ENCODE measurements at regions not wholly inside any gene's neighbourhood (a gene's known extent, or its start where the extent isn't known, plus 50 kb on each side); places are given as distances from the start of the nearest gene placed in this dataset.

- Mint-ChIP-seq H3K36me3 (peaks cover 0 to 1% of the 10 kb centered on the region in 2 donors), H3K27ac (no peak overlapping the region), H3K9me3 (peaks cover 0 to 18% (median 5%) of the 10 kb centered on the region in 8 donors), H3K4me3 (no peak overlapping the region), H3K4me1 (peaks cover 5 to 17% (median 11%) of the 10 kb centered on the region in 4 donors), H3K27me3 (no peaks in the 10 kb centered on the region)
- Histone ChIP-seq H3K36me3 (ENCODE audit: insufficient read depth, low read length) (no peaks in the 10 kb centered on the region), H3K4me1 (ENCODE audit: insufficient read depth, low read length) (no peaks in the 10 kb centered on the region), H3K27ac (ENCODE audit: low read depth, low read length) (no peak overlapping the region), H3K9me3 (ENCODE audit: control insufficient read depth in 1 of 2, low read length in 2 of 2) (peaks cover 0 to 7% of the 10 kb centered on the region in 2 donors), H3K27me3 (ENCODE audit: insufficient read depth, low read length) (no peaks in the 10 kb centered on the region), H3K4me3 (ENCODE audit: low read length in 2 of 2) (no peak overlapping the region)
- POLR2A ChIA-PET (ENCODE audit: partially characterized antibody) = interaction anchor here (0.6 to 5.9 kb wide), 36 partner anchors 10 to 1452 kb away, joined by 3 to 207 read pairs (median 6); partner anchors contain the start of genes AARSD1, ARL4D, BECN1 and DHX8
- CTCF ChIA-PET (ENCODE audit: partially characterized antibody) = interaction anchor here (0.7 to 9.7 kb wide), 9 partner anchors 10 to 1401 kb away, joined by 3 to 208 read pairs (median 6); partner anchors contain the start of genes DHX8 and TMEM106A
- DNase-seq = no peak
- intact Hi-C loops (cut with micrococcal nuclease) = loop anchor here (1.0 to 2.0 kb wide), 4 partner anchors 23 to 145 kb away; partner anchors contain the start of gene NBR1
Measured at GRCh38 chr17:43315858-43316521, 82.2 kb upstream of the RNU2-1 start.

DNA sequence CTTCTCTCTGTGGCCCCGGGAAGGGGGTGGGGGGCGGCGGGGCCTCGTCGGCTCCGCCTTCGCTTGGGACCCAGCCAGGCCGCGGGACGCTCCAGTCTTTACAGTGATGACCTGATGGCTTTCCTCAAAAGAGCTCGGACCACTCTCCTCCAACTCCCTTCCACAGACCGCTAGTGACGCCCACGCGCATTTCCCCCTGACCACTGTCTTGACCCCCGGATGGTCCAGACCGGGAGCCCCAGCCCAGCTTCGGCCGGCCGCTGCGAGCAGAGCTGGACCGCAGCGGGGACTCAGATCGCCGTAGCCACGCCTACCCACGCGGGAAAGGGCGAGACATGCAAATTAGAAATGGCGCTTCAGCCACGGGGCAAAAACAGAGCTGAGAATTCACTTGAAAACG, 81.6 kb upstream of the RNU2-1 start:
- POLR2A ChIA-PET (ENCODE audit: partially characterized antibody) = interaction anchor here (0.9 to 5.9 kb wide), 31 partner anchors 10 to 1451 kb away, joined by 3 to 207 read pairs (median 9); partner anchors contain the start of genes AARSD1, ARL4D, BECN1 and DHX8
- Histone ChIP-seq H3K27me3 (ENCODE audit: insufficient read depth, low read length) (no peaks in the 10 kb centered on the region), H3K36me3 (ENCODE audit: insufficient read depth, low read length) (no peaks in the 10 kb centered on the region), H3K4me1 (ENCODE audit: insufficient read depth, low read length) (no peaks in the 10 kb centered on the region), H3K9me3 (ENCODE audit: control insufficient read depth in 1 of 2, low read length in 2 of 2) (peaks cover 0 to 7% of the 10 kb centered on the region in 2 donors), H3K27ac (ENCODE audit: low read depth, low read length) (no peak overlapping the region), H3K4me3 (ENCODE audit: low read length in 2 of 2) (no peak overlapping the region)
- Mint-ChIP-seq H3K27ac (no peak overlapping the region), H3K4me1 (peaks cover 5 to 17% (median 11%) of the 10 kb centered on the region in 4 donors), H3K27me3 (no peaks in the 10 kb centered on the region), H3K4me3 (no peak overlapping the region), H3K9me3 (peaks cover 0 to 17% (median 5%) of the 10 kb centered on the region in 8 donors), H3K36me3 (peaks cover 0 to 1% of the 10 kb centered on the region in 2 donors)
- intact Hi-C loops (cut with micrococcal nuclease) = loop anchor here (2.0 kb wide), 3 partner anchors 23 to 145 kb away; partner anchors contain the start of gene NBR1
- CTCF ChIA-PET (ENCODE audit: partially characterized antibody) = interaction anchor here (0.7 to 9.7 kb wide), 10 partner anchors 9 to 308 kb away, joined by 3 to 208 read pairs (median 5); partner anchors contain the start of genes DHX8 and TMEM106A
- no peak for DNase-seq

- POLR2A ChIA-PET (ENCODE audit: partially characterized antibody) = interaction anchor here (1.0 to 5.9 kb wide), 17 partner anchors 20 to 316 kb away, joined by 3 to 207 read pairs (median 18); partner anchors contain the start of genes ARL4D, DHX8, IFI35 and NBR1
- Mint-ChIP-seq H3K9me3 (peaks cover 0 to 12% (median 5%) of the 10 kb centered on the region in 8 donors), H3K4me1 (peaks cover 5 to 17% (median 11%) of the 10 kb centered on the region in 4 donors), H3K36me3 (peaks cover 0 to 1% of the 10 kb centered on the region in 2 donors), H3K27ac (peak overlapping the region in 2 of 7 donors; percentile 42 to 53), H3K4me3 (peak overlapping the region in 2 of 8 donors; percentile 49 to 69), H3K27me3 (no peaks in the 10 kb centered on the region)
- CTCF ChIA-PET (ENCODE audit: partially characterized antibody) = interaction anchor here (1.1 to 9.7 kb wide), 6 partner anchors 8 to 307 kb away, joined by 4 to 208 read pairs (median 7); partner anchors contain the start of gene TMEM106A
- no peak overlapping the region for H3K27ac ChIP-seq (ENCODE audit: low read depth, low read length)
- H3K27me3 ChIP-seq (ENCODE audit: insufficient read depth, low read length) = no peaks in the 10 kb centered on the region
- intact Hi-C loops (cut with micrococcal nuclease) = loop anchor here (2.0 kb wide), 3 partner anchors 24 to 144 kb away; partner anchors contain the start of gene NBR1
- no peaks in the 10 kb centered on the region for H3K4me1 ChIP-seq (ENCODE audit: insufficient read depth, low read length)
- no peak overlapping the region for H3K4me3 ChIP-seq (ENCODE audit: low read length in 2 of 2)
- H3K36me3 ChIP-seq (ENCODE audit: insufficient read depth, low read length) = no peaks in the 10 kb centered on the region
- DNase-seq = peak in 1 of 5 donors; percentile 11
- peaks cover 0 to 5% of the 10 kb centered on the region in 2 donors for H3K9me3 ChIP-seq (ENCODE audit: control insufficient read depth in 1 of 2, low read length in 2 of 2)
Measured at GRCh38 chr17:43314611-43315011, 80.8 kb upstream of the RNU2-1 start.

- Mint-ChIP-seq H3K27ac (peak overlapping the region in 1 of 7 donors; percentile 50), H3K27me3 (no peaks in the 10 kb centered on the region), H3K36me3 (no peaks in the 10 kb centered on the region), H3K4me1 (peaks cover 0 to 5% (median 4%) of the 10 kb centered on the region in 4 donors), H3K4me3 (peak overlapping the region in 1 of 8 donors; percentile 42), H3K9me3 (peaks cover 0 to 2% (median 0%) of the 10 kb centered on the region in 8 donors)
- Histone ChIP-seq H3K27ac (ENCODE audit: low read depth, low read length) (no peak overlapping the region), H3K27me3 (ENCODE audit: insufficient read depth, low read length) (no peaks in the 10 kb centered on the region), H3K36me3 (ENCODE audit: insufficient read depth, low read length) (no peaks in the 10 kb centered on the region), H3K4me3 (ENCODE audit: low read length in 2 of 2) (no peak overlapping the region), H3K4me1 (ENCODE audit: insufficient read depth, low read length) (no peaks in the 10 kb centered on the region), H3K9me3 (ENCODE audit: control insufficient read depth in 1 of 2, low read length in 2 of 2) (no peaks in the 10 kb centered on the region)
- DNase-seq = no peak
- ChIA-PET CTCF (ENCODE audit: partially characterized antibody) (interaction anchor here (9.7 kb wide), 1 partner anchor 24 kb away, joined by 208 read pairs; no protein-coding TSS in a partner anchor), POLR2A (ENCODE audit: partially characterized antibody) (interaction anchor here (1.0 kb wide), 2 partner anchors 49 to 56 kb away, joined by 4 read pairs; no protein-coding TSS in a partner anchor)
- intact Hi-C loops (cut with micrococcal nuclease) = no loop called here
Measured at GRCh38 chr17:43312011-43312410, 78.2 kb upstream of the RNU2-1 start.

GRCh38 chr17:43309505-43310332, 75.9 kb upstream of the RNU2-1 start:
- intact Hi-C loops (cut with micrococcal nuclease) = no loop called here
- ChIA-PET CTCF (ENCODE audit: partially characterized antibody) (interaction anchor here (0.6 to 9.7 kb wide), 19 partner anchors 9 to 998 kb away, joined by 3 to 208 read pairs (median 4); partner anchors contain the start of genes DHX8, IFI35, RPL27 and TMEM106A), POLR2A (ENCODE audit: partially characterized antibody) (interaction anchor here (0.6 to 2.3 kb wide), 11 partner anchors 25 to 603 kb away, joined by 3 to 7 read pairs (median 3); partner anchors contain the start of gene TMEM106A)
- H3K9me3 Mint-ChIP-seq = peaks cover 0 to 1% (median 0%) of the 10 kb centered on the region in 8 donors
- no peak overlapping the region for H3K4me3 ChIP-seq (ENCODE audit: low read length in 2 of 2)
- peak overlapping the region in 1 of 7 donors; percentile 10 for H3K27ac Mint-ChIP-seq
- no peaks in the 10 kb centered on the region for H3K27me3 ChIP-seq (ENCODE audit: insufficient read depth, low read length)
- no peak overlapping the region for H3K4me3 Mint-ChIP-seq
- no peaks in the 10 kb centered on the region for H3K4me1 Mint-ChIP-seq
- no peaks in the 10 kb centered on the region for H3K27me3 Mint-ChIP-seq
- H3K9me3 ChIP-seq (ENCODE audit: control insufficient read depth in 1 of 2, low read length in 2 of 2) = no peaks in the 10 kb centered on the region
- no peaks in the 10 kb centered on the region for H3K36me3 Mint-ChIP-seq
- no peaks in the 10 kb centered on the region for H3K4me1 ChIP-seq (ENCODE audit: insufficient read depth, low read length)
- no peaks in the 10 kb centered on the region for H3K36me3 ChIP-seq (ENCODE audit: insufficient read depth, low read length)
- H3K27ac ChIP-seq (ENCODE audit: low read depth, low read length) = no peak overlapping the region
- peak in 2 of 5 donors; percentile 8 to 34 for DNase-seq

DNA sequence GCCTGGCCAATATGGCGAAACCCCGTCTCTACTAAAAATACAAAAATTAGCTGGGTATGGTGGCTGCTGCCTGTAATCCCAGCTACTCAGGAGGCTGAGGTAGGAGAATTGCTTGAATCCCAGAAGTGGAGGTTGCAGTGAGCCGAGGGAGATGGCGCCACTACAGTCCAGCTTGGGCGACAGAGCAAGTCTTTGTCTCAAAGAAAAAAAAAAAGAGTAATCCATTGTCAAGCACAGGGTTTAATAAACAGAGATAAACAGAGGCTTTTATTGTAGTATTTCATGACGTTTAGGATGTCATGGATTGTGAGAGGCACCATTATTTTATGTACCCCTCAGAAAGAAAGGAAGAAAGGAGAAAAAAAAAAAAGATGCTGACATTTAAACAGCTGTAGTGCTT, 75.2 kb upstream of the RNU2-1 start:
- H3K27me3 ChIP-seq (ENCODE audit: insufficient read depth, low read length) = no peaks in the 10 kb centered on the region
- no peaks in the 10 kb centered on the region for H3K4me1 ChIP-seq (ENCODE audit: insufficient read depth, low read length)
- H3K36me3 ChIP-seq (ENCODE audit: insufficient read depth, low read length) = no peaks in the 10 kb centered on the region
- H3K27me3 Mint-ChIP-seq = no peaks in the 10 kb centered on the region
- peaks cover 0 to 1% (median 0%) of the 10 kb centered on the region in 8 donors for H3K9me3 Mint-ChIP-seq
- no peak overlapping the region for H3K4me3 ChIP-seq (ENCODE audit: low read length in 2 of 2)
- POLR2A ChIA-PET (ENCODE audit: partially characterized antibody) = interaction anchor here (0.6 to 2.3 kb wide), 6 partner anchors 25 to 98 kb away, joined by 3 to 7 read pairs (median 4); partner anchors contain the start of gene TMEM106A
- no peaks in the 10 kb centered on the region for H3K4me1 Mint-ChIP-seq
- CTCF ChIA-PET (ENCODE audit: partially characterized antibody) = interaction anchor here (0.7 to 9.7 kb wide), 9 partner anchors 17 to 83 kb away, joined by 3 to 208 read pairs (median 4); no protein-coding TSS in a partner anchor
- intact Hi-C loops (cut with micrococcal nuclease) = no loop called here
- H3K9me3 ChIP-seq (ENCODE audit: control insufficient read depth in 1 of 2, low read length in 2 of 2) = no peaks in the 10 kb centered on the region
- H3K27ac ChIP-seq (ENCODE audit: low read depth, low read length) = no peak overlapping the region
- DNase-seq = no peak
- H3K27ac Mint-ChIP-seq = no peak overlapping the region
- no peak overlapping the region for H3K4me3 Mint-ChIP-seq
- H3K36me3 Mint-ChIP-seq = no peaks in the 10 kb centered on the region
